HUES6 (cell line): ENCODE measurements at regions not wholly inside any gene's neighbourhood (a gene's known extent, or its start where the extent isn't known, plus 50 kb on each side); places are given as distances from the start of the nearest gene placed in this dataset.

Experiments used
- H3K27ac ChIP-seq: 2 replicates; pipeline ENCODE4 v1.7.0; 2013; ENCODE audit warnings: low read depth, mild to moderate bottlenecking, low read length, inconsistent platforms
- H3K27me3 ChIP-seq: 2 replicates; pipeline ENCODE4 v1.6.1; 2013; ENCODE audit warnings: low read length; ENCODE audit not compliant: control insufficient read depth, insufficient read depth
- H3K36me3 ChIP-seq: 2 replicates; pipeline ENCODE4 v1.6.1; 2013; ENCODE audit warnings: low read length; ENCODE audit not compliant: control insufficient read depth, insufficient read depth
- H3K4me1 ChIP-seq: 2 replicates; pipeline ENCODE4 v1.6.1; 2013; ENCODE audit warnings: low read length; ENCODE audit not compliant: control insufficient read depth, insufficient read depth
- H3K4me3 ChIP-seq: 2 replicates; pipeline ENCODE4 v1.5.1; 2013; ENCODE audit warnings: low read depth, low read length
- H3K9ac ChIP-seq: one replicate; pipeline ENCODE4 v1.6.1; 2013; ENCODE audit warnings: mild to moderate bottlenecking, low read length
- H3K9me3 ChIP-seq: 2 replicates; pipeline ENCODE4 v1.6.1; 2013; ENCODE audit warnings: low read depth, low read length; ENCODE audit not compliant: control insufficient read depth, insufficient read depth

- Histone ChIP-seq H3K4me1 (no peaks in the 10 kb centered on the region), H3K9me3 (peaks cover 8% of the 10 kb centered on the region; the same call in 1 of the 2 replicates), H3K9ac (no peak overlapping the region), H3K4me3 (no peak overlapping the region), H3K36me3 (no peaks in the 10 kb centered on the region), H3K27ac (no peak overlapping the region), H3K27me3 (peaks cover 7% of the 10 kb centered on the region; the same call in 1 of the 2 replicates)
These were observed 298.1 kb upstream of the FOXQ1 start for GRCh38 chr6:1013656-1014430.

- H3K4me3 ChIP-seq: no peak overlapping the region
- H3K9ac ChIP-seq: no peak overlapping the region
- peaks cover 5% of the 10 kb centered on the region; the same call in 1 of the 2 replicates for H3K9me3 ChIP-seq
- H3K36me3 ChIP-seq: no peaks in the 10 kb centered on the region
- H3K27ac ChIP-seq: no peak overlapping the region
- H3K4me1 ChIP-seq: no peaks in the 10 kb centered on the region
- H3K27me3 ChIP-seq: peaks cover 4% of the 10 kb centered on the region; the same call in 1 of the 2 replicates
These were observed 302.8 kb upstream of the FOXQ1 start for GRCh38 chr6:1009103-1009502.

- H3K27me3 ChIP-seq: peaks cover 4% of the 10 kb centered on the region; the same call in 1 of the 2 replicates
- no peak overlapping the region for H3K4me3 ChIP-seq
- H3K9ac ChIP-seq: no peak overlapping the region
These were observed 304.7 kb upstream of the FOXQ1 start for GRCh38 chr6:1007159-1007558.

GRCh38 chr6:1004885-1005630 lies 306.8 kb upstream of the FOXQ1 start:
- Histone ChIP-seq H3K9me3 (no peaks in the 10 kb centered on the region), H3K27me3 (no peaks in the 10 kb centered on the region; the same call in 1 of the 2 replicates), H3K4me1 (no peaks in the 10 kb centered on the region), H3K9ac (no peak overlapping the region), H3K4me3 (no peak overlapping the region), H3K27ac (no peak overlapping the region), H3K36me3 (no peaks in the 10 kb centered on the region)

More at GRCh38 chr6:1007159-1007558, 304.7 kb upstream of the FOXQ1 start:
- Histone ChIP-seq H3K9me3 (peaks cover 5% of the 10 kb centered on the region; the same call in 1 of the 2 replicates), H3K27ac (no peak overlapping the region), H3K36me3 (no peaks in the 10 kb centered on the region), H3K4me1 (no peaks in the 10 kb centered on the region)

GRCh38 chr6:1003394-1004160 lies 308.3 kb upstream of the FOXQ1 start:
- Histone ChIP-seq H3K27me3 (no peaks in the 10 kb centered on the region; the same call in 1 of the 2 replicates), H3K9ac (no peak overlapping the region), H3K4me3 (no peak overlapping the region), H3K4me1 (no peaks in the 10 kb centered on the region), H3K9me3 (no peaks in the 10 kb centered on the region), H3K36me3 (no peaks in the 10 kb centered on the region), H3K27ac (no peak overlapping the region)

- Histone ChIP-seq H3K9ac (no peak overlapping the region), H3K27ac (no peak overlapping the region), H3K9me3 (no peaks in the 10 kb centered on the region), H3K4me3 (no peak overlapping the region), H3K4me1 (no peaks in the 10 kb centered on the region), H3K36me3 (no peaks in the 10 kb centered on the region), H3K27me3 (no peaks in the 10 kb centered on the region; the same call in 1 of the 2 replicates)
These were observed 308.9 kb upstream of the FOXQ1 start for GRCh38 chr6:1002989-1003388.

- Histone ChIP-seq H3K36me3 (no peaks in the 10 kb centered on the region), H3K4me3 (no peak overlapping the region), H3K4me1 (no peaks in the 10 kb centered on the region), H3K27ac (no peak overlapping the region), H3K9me3 (no peaks in the 10 kb centered on the region), H3K9ac (no peak overlapping the region), H3K27me3 (no peaks in the 10 kb centered on the region)
These were observed 308.9 kb upstream of the EXOC2 start for GRCh38 chr6:1001655-1002349.

GRCh38 chr6:999552-999951 lies 306.6 kb upstream of the EXOC2 start:
- H3K9ac ChIP-seq: no peak overlapping the region
- H3K4me1 ChIP-seq: no peaks in the 10 kb centered on the region
- no peaks in the 10 kb centered on the region for H3K36me3 ChIP-seq
- H3K27me3 ChIP-seq: no peaks in the 10 kb centered on the region
- no peaks in the 10 kb centered on the region for H3K9me3 ChIP-seq
- no peak overlapping the region for H3K27ac ChIP-seq
- H3K4me3 ChIP-seq: no peak overlapping the region

- no peaks in the 10 kb centered on the region for H3K4me1 ChIP-seq
- H3K36me3 ChIP-seq: no peaks in the 10 kb centered on the region
- H3K27me3 ChIP-seq: no peaks in the 10 kb centered on the region
- H3K4me3 ChIP-seq: no peak overlapping the region
- H3K9me3 ChIP-seq: no peaks in the 10 kb centered on the region
- H3K9ac ChIP-seq: no peak overlapping the region
- H3K27ac ChIP-seq: no peak overlapping the region
These were observed 305.6 kb upstream of the EXOC2 start for GRCh38 chr6:998551-998950.

GRCh38 chr6:996271-996852 lies 303.4 kb upstream of the EXOC2 start:
- Histone ChIP-seq H3K4me3 (no peak overlapping the region), H3K27ac (no peak overlapping the region), H3K9ac (no peak overlapping the region), H3K9me3 (no peaks in the 10 kb centered on the region), H3K4me1 (no peaks in the 10 kb centered on the region), H3K27me3 (no peaks in the 10 kb centered on the region), H3K36me3 (no peaks in the 10 kb centered on the region)
